HEK293 (cell line): ENCODE measurements at regions not wholly inside any gene's neighbourhood (a gene's known extent, or its start where the extent isn't known, plus 50 kb on each side); places are given as distances from the start of the nearest gene placed in this dataset.
A peak's percentile ranks its signal among the peaks of the same experiment; 100 is the strongest.

Experiments
- CTCF ChIA-PET: fragments of 350-600 bp; formaldehyde crosslinking; extraction: SDS; loops from one replicate; lab custom pipeline; 2021; ENCODE audit warnings: antibody characterized with exemption; lab: Yijun Ruan, JAX
- POLR2A ChIA-PET: fragments of 300-600 bp; formaldehyde crosslinking; extraction: SDS; loops from one replicate; lab custom pipeline; 2020; ENCODE audit warnings: antibody characterized with exemption, inconsistent platforms; lab: Yijun Ruan, JAX
- H3K27ac ChIP-seq: fragments of 200-500 bp; sonication (Bioruptor generic); 2 replicates; pipeline ENCODE4 v1.5.1; 2014; ENCODE audit warnings: low read depth, low read length, control low read depth, inconsistent platforms; ENCODE audit errors: extremely low read depth
- H3K36me3 ChIP-seq, 2 experiments: fragments of 200-500 bp in 1 of 2; sonication (Bioruptor generic) in 1 of 2; 1 replicate in 1 of 2; 2 replicates in 1 of 2; pipeline ENCODE4 v1.5.1; 2014 to 2017; ENCODE audit warnings: inconsistent platforms in 2 of 2, low read length in 2 of 2; ENCODE audit not compliant: control insufficient read depth in 2 of 2, insufficient read depth in 1 of 2
- H3K4me1 ChIP-seq: fragments of 200-500 bp; sonication (Bioruptor generic); 2 replicates; pipeline ENCODE4 v1.5.1; 2014; ENCODE audit warnings: mild to moderate bottlenecking, low read length, inconsistent platforms; ENCODE audit not compliant: control insufficient read depth, insufficient read depth
- H3K4me3 ChIP-seq: 2 replicates; pipeline ENCODE4 v1.5.1; 2011; ENCODE audit warnings: low read depth, mild to moderate bottlenecking, control low read depth, low read length, moderate library complexity
- H3K9me3 ChIP-seq: fragments of 200-500 bp; sonication (Bioruptor generic); 2 replicates; pipeline ENCODE4 v1.5.1; 2014; ENCODE audit warnings: low read depth, low read length, inconsistent platforms; ENCODE audit not compliant: control insufficient read depth, insufficient read depth
- GFI1B ChIP-seq: fragments of 450-650 bp; formaldehyde crosslinking; IDR thresholded peaks from 2 replicates; pipeline ENCODE4 v1.5.1; 2016; ENCODE audit warnings: missing biosample characterization, missing genetic modification characterization
- GLI2 ChIP-seq: fragments of 450-650 bp; formaldehyde crosslinking; IDR thresholded peaks from 2 replicates; pipeline ENCODE4; 2017; ENCODE audit warnings: missing biosample characterization, missing genetic modification characterization, low read depth, borderline replicate concordance
- IKZF3 ChIP-seq: fragments of 450-650 bp; IDR thresholded peaks from 2 replicates; pipeline ENCODE4 v1.5.0; 2018; ENCODE audit warnings: missing biosample characterization, mild to moderate bottlenecking, missing genetic modification characterization, moderate library complexity
- OVOL3 ChIP-seq: fragments of 450-650 bp; formaldehyde crosslinking; IDR thresholded peaks from 2 replicates; pipeline ENCODE4 v1.5.1; 2016; ENCODE audit warnings: missing biosample characterization, missing genetic modification characterization
- PRDM1 ChIP-seq: fragments of 450-650 bp; formaldehyde crosslinking; IDR thresholded peaks from 2 replicates; pipeline ENCODE4; 2016; ENCODE audit warnings: missing biosample characterization, missing genetic modification characterization
- SP3 ChIP-seq: fragments of 450-650 bp; formaldehyde crosslinking; IDR thresholded peaks from 2 replicates; pipeline ENCODE4 v1.5.1; 2016; ENCODE audit warnings: missing biosample characterization, missing genetic modification characterization
- TRIM28 ChIP-seq: IDR thresholded peaks from 2 replicates; pipeline ENCODE4 v1.6.1; 2011; ENCODE audit warnings: low read length, control low read depth, borderline replicate concordance
- ZBTB17 ChIP-seq: fragments of 450-650 bp; formaldehyde crosslinking; IDR thresholded peaks from 2 replicates; pipeline ENCODE4 v1.5.1; 2016; ENCODE audit warnings: missing biosample characterization, missing genetic modification characterization
- ZFP3 ChIP-seq: fragments of 450-650 bp; formaldehyde crosslinking; IDR thresholded peaks from 2 replicates; pipeline ENCODE4 v1.5.1; 2016; ENCODE audit warnings: low read depth, missing biosample characterization, missing genetic modification characterization
- ZNF138 ChIP-seq: fragments of 450-650 bp; formaldehyde crosslinking; IDR thresholded peaks from 2 replicates; pipeline ENCODE4 v1.5.1; 2016; ENCODE audit warnings: missing biosample characterization, missing genetic modification characterization, borderline replicate concordance
- ZNF202 ChIP-seq: fragments of 450-650 bp; formaldehyde crosslinking; IDR thresholded peaks from 2 replicates; pipeline ENCODE4 v1.5.1; 2016; ENCODE audit warnings: missing biosample characterization, missing genetic modification characterization, borderline replicate concordance
- ZNF24 ChIP-seq: fragments of 450-650 bp; formaldehyde crosslinking; IDR thresholded peaks from 2 replicates; pipeline ENCODE4 v1.5.1; 2016; ENCODE audit warnings: missing biosample characterization, missing genetic modification characterization
- ZNF324 ChIP-seq: fragments of 450-650 bp; formaldehyde crosslinking; IDR thresholded peaks from 2 replicates; pipeline ENCODE4 v1.5.1; 2016; ENCODE audit warnings: missing biosample characterization, missing genetic modification characterization
- ZNF416 ChIP-seq: fragments of 450-650 bp; formaldehyde crosslinking; IDR thresholded peaks from 2 replicates; pipeline ENCODE4 v1.5.1; 2016; ENCODE audit warnings: missing biosample characterization, missing genetic modification characterization
- ZNF530 ChIP-seq: fragments of 450-650 bp; formaldehyde crosslinking; IDR thresholded peaks from 2 replicates; pipeline ENCODE4 v1.5.1; 2016; ENCODE audit warnings: low read depth, missing biosample characterization, missing genetic modification characterization
- ZNF580 ChIP-seq: fragments of 450-650 bp; formaldehyde crosslinking; IDR thresholded peaks from 2 replicates; pipeline ENCODE4 v1.5.1; 2016; ENCODE audit warnings: missing biosample characterization, missing genetic modification characterization
- ZNF654 ChIP-seq: fragments of 450-650 bp; formaldehyde crosslinking; IDR thresholded peaks from 2 replicates; pipeline ENCODE4 v1.5.1; 2016; ENCODE audit warnings: low read depth, missing biosample characterization, missing genetic modification characterization
- ZNF76 ChIP-seq: fragments of 450-650 bp; formaldehyde crosslinking; IDR thresholded peaks from 2 replicates; pipeline ENCODE4; 2016; ENCODE audit warnings: low read depth, missing biosample characterization, missing genetic modification characterization, borderline replicate concordance
- ZSCAN16 ChIP-seq: fragments of 450-650 bp; formaldehyde crosslinking; IDR thresholded peaks from 2 replicates; pipeline ENCODE4 v1.5.1; 2016; ENCODE audit warnings: missing biosample characterization, missing genetic modification characterization
- TF ChIP-seq, protein P1 (sequence below): fragments of 450-650 bp; formaldehyde crosslinking; IDR thresholded peaks from 2 replicates; pipeline ENCODE4 v1.5.1; 2016; ENCODE audit warnings: missing biosample characterization, missing genetic modification characterization
- TF ChIP-seq, protein P2 (sequence below): fragments of 450-650 bp; formaldehyde crosslinking; IDR thresholded peaks from 2 replicates; pipeline ENCODE4 v1.5.1; 2016; ENCODE audit warnings: missing biosample characterization, missing genetic modification characterization
- TF ChIP-seq, protein P3 (sequence below): fragments of 450-650 bp; formaldehyde crosslinking; IDR thresholded peaks from 2 replicates; pipeline ENCODE4 v1.5.1; 2016; ENCODE audit warnings: missing biosample characterization, missing genetic modification characterization

GRCh38 chr12:19757317-19757877 is 318.1 kb downstream of the AEBP2 start:
- no peaks in the 10 kb centered on the region for H3K9me3 ChIP-seq
- no peaks in the 10 kb centered on the region for H3K4me1 ChIP-seq
- TF ChIP-seq ZBTB17 (tag by site-specific recombination) (no peak), ZNF654 (tag by site-specific recombination) (peak; percentile 54), ZNF580 (no peak)
- TF ChIP-seq, protein P1, sequence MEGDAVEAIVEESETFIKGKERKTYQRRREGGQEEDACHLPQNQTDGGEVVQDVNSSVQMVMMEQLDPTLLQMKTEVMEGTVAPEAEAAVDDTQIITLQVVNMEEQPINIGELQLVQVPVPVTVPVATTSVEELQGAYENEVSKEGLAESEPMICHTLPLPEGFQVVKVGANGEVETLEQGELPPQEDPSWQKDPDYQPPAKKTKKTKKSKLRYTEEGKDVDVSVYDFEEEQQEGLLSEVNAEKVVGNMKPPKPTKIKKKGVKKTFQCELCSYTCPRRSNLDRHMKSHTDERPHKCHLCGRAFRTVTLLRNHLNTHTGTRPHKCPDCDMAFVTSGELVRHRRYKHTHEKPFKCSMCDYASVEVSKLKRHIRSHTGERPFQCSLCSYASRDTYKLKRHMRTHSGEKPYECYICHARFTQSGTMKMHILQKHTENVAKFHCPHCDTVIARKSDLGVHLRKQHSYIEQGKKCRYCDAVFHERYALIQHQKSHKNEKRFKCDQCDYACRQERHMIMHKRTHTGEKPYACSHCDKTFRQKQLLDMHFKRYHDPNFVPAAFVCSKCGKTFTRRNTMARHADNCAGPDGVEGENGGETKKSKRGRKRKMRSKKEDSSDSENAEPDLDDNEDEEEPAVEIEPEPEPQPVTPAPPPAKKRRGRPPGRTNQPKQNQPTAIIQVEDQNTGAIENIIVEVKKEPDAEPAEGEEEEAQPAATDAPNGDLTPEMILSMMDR (tag by site-specific recombination) = peak; percentile 28; the same call in 1 of the 2 replicates

GRCh38 chr12:19759227-19759626 is 319.9 kb downstream of the AEBP2 start:
- TF ChIP-seq, protein P2, sequence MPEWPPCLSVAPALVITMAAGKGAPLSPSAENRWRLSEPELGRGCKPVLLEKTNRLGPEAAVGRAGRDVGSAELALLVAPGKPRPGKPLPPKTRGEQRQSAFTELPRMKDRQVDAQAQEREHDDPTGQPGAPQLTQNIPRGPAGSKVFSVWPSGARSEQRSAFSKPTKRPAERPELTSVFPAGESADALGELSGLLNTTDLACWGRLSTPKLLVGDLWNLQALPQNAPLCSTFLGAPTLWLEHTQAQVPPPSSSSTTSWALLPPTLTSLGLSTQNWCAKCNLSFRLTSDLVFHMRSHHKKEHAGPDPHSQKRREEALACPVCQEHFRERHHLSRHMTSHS (tag by site-specific recombination) = no peak
- TF ChIP-seq ZNF138 (tag by site-specific recombination) = no peak
- TF ChIP-seq ZSCAN16 (tag by site-specific recombination) = no peak
- TF ChIP-seq ZNF24 (tag by site-specific recombination) = no peak
- no peak for TF ChIP-seq ZFP3
- TF ChIP-seq ZNF324 (tag by site-specific recombination) = no peak
- no peak for TF ChIP-seq ZNF76 (tag by site-specific recombination)
- no peak for TF ChIP-seq GLI2 (tag by site-specific recombination)
- no peak for TF ChIP-seq PRDM1
- no peak for TF ChIP-seq ZNF530
- no peak for TF ChIP-seq ZNF416
- TF ChIP-seq IKZF3 (tag by site-specific recombination) = no peak
- TF ChIP-seq, protein P3, sequence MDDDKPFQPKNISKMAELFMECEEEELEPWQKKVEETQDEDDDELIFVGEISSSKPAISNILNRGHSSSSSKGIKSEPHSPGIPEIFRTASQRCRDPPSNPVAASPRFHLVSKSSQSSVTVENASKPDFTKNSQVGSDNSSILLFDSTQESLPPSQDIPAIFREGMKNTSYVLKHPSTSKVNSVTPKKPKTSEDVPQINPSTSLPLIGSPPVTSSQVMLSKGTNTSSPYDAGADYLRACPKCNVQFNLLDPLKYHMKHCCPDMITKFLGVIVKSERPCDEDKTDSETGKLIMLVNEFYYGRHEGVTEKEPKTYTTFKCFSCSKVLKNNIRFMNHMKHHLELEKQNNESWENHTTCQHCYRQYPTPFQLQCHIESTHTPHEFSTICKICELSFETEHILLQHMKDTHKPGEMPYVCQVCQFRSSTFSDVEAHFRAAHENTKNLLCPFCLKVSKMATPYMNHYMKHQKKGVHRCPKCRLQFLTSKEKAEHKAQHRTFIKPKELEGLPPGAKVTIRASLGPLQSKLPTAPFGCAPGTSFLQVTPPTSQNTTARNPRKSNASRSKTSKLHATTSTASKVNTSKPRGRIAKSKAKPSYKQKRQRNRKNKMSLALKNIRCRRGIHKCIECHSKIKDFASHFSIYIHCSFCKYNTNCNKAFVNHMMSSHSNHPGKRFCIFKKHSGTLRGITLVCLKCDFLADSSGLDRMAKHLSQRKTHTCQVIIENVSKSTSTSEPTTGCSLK (tag by site-specific recombination) = no peak
- TF ChIP-seq GFI1B = no peak
- no peak for TF ChIP-seq TRIM28
- no peak for TF ChIP-seq SP3 (tag by site-specific recombination)
- TF ChIP-seq OVOL3 (tag by site-specific recombination) = no peak
- no peak for TF ChIP-seq ZNF202 (tag by site-specific recombination)
- Histone ChIP-seq H3K9me3 (no peaks in the 10 kb centered on the region), H3K36me3 (no peaks in the 10 kb centered on the region), H3K4me3 (no peak overlapping the region), H3K27ac (no peak overlapping the region), H3K4me1 (no peaks in the 10 kb centered on the region)
- ChIA-PET CTCF (no interaction called here), POLR2A (no interaction called here)

More at GRCh38 chr12:19757317-19757877, 318.1 kb downstream of the AEBP2 start:
- Histone ChIP-seq H3K4me3 (no peak overlapping the region), H3K27ac (no peak overlapping the region), H3K36me3 (no peaks in the 10 kb centered on the region)
- POLR2A ChIA-PET = no interaction called here
- CTCF ChIA-PET = interaction anchor here (0.6 to 1.6 kb wide), 11 partner anchors 9 to 1550 kb away, joined by 3 to 6 read pairs (median 3); no protein-coding TSS in a partner anchor
